T-helper 1 cell treated with Interleukin-12 subunit alpha and Interleukin-12 subunit beta and Interleukin-4 antibody, amounts not matched to agents 30 ng/mL and 1 ng/mL, for 36 hours (primary cell): ENCODE measurements at regions not wholly inside any gene's neighbourhood (a gene's known extent, or its start where the extent isn't known, plus 50 kb on each side); places are given as distances from the start of the nearest gene placed in this dataset.
"Not testable (repeated sequence)": the region's sequence is repeated elsewhere in the genome, so short reads cannot be mapped to it uniquely, and the experiment has no call there.

Source experiments
- intact Hi-C: fragments of 100-400 bp; cut with micrococcal nuclease; formaldehyde crosslinking; loops from one replicate; pipeline ENCODE4 v1.15.1; 2024

DNA sequence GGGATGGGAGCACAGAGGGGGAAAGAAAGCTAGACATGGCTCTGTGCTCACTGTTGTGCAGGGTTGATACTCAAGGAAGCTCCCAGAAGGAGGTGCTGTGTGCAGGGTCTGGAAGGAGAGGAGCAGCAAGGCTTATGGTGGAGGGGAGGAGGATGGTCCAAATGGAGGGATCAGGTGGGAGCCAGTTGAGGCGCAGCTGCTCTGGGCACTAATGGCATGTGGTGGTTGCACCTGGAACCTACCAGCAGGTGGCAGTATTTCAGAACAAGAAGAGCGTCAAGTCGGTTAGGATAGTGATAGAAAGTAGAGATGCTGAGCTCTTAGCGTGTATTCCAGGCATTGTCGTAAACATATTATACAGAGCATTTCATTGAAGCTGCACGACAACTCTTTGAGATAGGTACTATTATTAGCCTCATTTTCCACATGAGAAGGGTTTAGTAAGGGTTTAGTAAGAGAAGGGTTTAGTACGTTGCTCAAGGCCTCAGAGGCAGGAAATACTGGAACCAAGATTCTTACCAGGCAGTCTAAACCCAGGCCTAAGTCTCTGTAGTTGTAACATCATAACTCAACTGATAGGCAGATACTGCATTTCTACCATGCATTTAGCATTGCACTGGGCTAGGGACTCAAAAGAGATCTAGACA lies 223.7 kb downstream of the CYP26B1 start:
- intact Hi-C loops: loop anchor here (1.0 to 2.0 kb wide), 3 partner anchors 227 to 682 kb away; no protein-coding TSS in a partner anchor

DNA sequence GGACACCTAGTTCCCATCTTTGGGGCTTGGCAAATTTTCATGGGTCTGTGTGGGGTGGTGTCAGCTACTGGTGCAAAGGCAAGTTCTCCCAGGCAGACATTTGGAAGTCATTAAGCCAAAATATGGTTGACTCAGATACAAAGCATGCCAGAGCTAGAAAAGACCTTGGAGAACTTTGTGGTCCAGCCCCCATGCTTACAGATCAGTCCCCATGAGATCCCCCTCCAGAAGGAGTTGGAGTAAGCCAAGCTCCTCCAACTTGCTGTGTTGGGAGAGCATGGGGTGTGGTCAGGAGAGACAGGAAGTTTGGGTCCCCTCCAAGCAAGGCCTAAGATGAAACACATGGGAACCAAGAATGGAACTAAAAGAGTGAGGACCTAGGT lies 224.5 kb downstream of the CYP26B1 start:
- intact Hi-C loops: no loop called here

DNA sequence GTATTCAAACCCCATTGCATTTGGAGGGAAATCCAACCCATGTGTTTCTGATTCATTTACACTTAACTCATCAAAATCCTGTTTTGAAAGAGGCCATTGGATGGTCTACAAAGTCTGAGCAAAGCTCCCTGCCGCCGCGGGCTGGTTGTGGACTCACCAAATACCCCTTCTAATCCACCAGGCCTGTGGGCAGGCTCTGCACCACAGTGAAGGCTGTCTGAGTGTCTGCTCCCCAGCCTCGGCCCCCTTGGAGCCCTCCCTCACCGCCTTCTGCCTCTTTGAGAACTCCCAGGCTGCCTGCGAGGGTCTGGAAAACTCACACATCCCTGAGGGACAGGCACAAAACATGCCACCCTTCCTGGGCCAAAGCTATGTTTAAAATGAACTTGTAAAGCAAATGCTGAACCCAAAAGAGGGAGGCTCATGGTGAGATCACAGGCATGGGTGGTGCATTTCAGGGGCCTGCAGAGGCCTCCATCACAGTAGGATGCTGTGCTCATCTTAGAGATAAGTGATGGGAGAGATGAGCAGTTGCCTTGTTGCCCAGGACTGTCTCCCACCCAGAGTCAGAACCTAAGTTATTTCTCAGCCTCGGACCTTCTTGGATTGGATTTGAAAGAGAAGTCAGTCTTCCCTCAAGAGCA lies 225.0 kb downstream of the CYP26B1 start:
- intact Hi-C loops: no loop called here

DNA sequence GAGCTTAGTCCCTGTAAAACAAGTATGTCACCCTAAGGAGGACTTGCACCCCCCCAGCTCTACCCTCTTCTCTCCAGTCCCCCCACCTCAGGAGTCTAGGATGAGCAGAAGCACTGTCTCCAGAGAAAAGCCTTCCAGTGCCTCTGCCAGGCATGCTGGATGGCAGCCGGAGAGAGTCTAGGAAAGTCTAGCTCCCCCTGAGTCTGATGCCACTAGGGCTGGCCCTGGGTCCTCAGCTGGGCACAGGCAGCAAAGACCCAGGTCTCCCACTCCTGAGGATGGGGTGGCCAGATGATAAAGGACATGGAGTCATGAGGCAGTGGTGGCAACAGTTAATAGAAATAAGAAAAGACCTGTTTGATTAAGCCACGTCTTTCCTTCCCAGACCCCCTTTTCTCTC lies 225.6 kb downstream of the CYP26B1 start:
- intact Hi-C loops: no loop called here

DNA sequence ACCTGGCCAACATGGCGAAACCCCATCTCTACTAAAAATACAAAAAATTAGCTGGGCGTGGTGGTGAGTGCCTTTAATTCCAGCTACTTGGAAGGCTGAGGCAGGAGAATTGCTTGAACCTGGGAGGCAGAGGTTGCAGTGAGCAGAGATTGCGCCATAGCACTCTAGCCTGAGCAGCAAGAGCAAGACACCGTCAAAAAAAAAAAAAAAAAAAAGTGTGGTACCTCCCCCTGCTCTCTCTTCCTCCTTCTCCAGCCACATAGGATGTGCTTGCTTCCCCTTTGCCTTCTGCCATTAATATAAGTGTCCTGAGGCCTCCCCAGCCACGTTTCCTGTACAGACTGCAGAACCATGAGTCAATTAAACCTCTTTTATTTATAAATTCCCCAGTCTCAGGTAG lies 226.8 kb downstream of the CYP26B1 start:
- intact Hi-C loops: not testable (repeated sequence)

DNA sequence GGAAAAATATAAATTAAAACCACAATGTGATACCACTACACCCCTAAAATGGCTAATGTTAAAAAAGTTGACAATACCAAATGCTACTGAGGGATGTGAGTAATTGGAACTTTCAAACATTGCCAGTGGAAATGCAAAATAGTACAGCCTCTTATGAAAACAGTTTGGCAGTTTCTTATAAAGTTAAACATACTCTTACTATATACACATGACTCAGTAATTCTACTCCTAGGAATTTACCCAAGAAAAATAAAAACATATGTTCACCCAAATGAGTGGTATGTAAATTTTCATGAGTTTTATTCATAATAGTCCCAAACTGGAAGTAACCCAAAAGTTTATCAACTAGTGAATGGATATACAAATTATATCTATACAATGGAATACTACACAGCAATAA lies 228.0 kb downstream of the CYP26B1 start:
- intact Hi-C loops: no loop called here

DNA sequence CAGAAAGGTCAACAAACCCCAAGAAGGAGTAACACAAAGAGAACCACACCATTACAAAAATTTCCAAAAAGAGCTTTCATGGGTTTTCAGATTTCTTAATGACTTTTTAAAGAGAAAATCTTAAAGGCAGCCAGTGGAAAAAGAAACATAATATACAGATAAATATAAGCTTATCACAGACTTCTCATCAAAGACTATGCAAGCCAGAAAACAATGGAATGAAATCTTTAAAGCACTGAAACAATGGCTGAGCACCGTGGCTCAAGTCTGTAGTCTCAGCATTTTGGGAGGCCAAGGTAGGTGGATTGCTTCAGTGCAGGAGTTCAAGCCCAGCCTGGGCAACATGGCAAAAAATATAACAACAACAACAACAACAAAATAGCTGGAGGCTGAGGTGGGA lies 237.4 kb downstream of the CYP26B1 start:
- intact Hi-C loops: no loop called here

DNA sequence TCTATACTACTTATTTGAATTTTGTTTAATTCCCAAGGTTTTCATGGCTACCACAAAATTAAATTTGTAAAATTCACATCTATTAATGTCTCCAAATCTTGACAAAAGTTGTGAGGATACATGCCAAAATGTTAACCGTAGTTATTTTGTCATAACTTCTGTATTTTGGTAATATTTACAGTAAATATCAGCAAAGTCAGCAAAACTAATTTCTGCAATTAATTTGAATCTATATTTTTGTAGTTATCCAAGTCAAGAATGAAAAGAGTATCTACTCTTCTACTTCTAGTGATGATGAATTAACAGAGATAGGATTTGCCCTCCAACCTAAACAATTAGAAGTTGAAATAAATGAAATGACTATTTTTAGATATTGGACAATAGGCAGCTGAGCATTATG lies 238.9 kb downstream of the CYP26B1 start:
- intact Hi-C loops: no loop called here

DNA sequence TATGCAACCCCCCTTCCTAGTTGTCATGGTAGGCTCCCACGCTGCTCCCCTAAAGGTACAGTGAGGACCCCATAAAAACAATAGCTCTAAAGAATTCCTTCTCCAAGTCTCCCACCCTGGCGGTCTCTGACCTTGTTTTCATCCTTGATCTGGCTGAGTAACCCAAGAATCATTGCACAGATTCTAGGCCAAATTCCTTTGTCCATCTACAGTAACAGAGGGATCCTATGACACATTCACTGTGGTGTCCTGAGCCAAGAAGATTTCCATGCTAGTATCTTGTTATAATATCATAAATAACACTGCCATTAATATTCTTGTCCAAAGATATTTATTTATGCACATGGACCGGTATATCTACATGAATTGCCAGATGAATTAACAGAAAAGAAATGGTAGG lies 240.2 kb downstream of the CYP26B1 start:
- intact Hi-C loops: no loop called here

DNA sequence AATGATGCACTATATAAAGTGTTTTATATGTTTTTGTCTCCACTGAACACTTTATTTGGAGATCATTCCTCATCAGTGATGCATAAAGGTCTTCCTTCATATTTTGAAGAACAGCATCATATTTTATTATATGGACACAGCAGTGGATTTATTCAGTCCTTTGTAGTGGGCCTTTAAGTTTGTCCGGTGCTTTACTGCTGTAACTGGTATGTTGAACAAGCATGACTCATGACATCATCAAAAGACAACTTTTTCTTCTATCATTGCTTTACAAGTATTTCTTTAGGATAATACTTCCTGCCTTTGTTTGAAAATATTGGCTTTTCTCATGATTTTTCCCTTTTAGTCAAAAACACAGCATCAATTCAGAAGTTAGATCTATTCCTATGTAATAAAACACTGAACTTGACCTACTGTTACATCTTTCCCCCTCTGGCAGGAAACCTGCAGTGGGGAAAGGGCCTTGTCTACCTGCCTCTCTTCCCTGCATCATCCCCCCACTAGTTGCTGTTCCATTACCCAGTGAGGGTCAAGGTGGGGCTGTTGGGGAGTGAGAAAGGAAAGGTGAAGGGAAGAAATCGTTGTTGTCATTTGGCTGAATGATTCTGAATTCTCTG lies 241.2 kb downstream of the CYP26B1 start:
- intact Hi-C loops: no loop called here

DNA sequence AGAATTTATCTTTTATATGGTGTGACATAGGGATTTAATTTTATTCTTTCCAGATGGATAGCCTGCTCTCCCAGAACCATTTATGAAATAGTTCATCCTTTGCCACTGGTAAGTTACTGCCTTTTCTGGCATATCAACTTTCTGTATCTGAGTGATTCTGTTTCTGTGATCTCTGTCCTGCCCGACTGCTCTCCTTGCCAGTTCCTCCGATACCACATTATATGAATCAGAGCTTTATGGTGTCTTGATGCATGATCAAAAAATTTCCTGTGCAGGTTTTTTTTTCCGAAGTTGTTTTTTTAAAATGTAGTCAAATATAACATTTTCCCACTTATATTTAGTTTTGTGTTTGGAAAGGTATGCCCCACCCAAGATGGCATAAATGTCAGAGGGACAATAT lies 242.5 kb downstream of the CYP26B1 start:
- intact Hi-C loops: no loop called here

DNA sequence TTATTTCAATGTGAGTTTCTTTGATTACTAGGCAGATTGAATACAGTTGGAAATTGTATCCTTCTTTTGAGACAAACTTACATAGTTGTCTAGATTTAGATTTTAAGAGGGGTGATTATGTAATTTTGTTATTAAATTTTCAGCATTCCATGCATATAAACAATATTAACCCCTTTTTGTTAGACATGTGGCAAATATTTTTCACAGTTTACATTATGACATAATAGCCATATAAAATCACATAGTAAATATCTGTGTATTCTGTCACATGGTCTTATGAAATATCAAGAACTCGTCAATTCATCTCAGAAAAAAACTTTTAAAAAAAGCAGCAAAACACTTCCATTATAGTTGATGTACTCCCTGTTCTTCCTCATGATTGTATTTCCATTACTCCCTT lies 243.8 kb downstream of the CYP26B1 start:
- intact Hi-C loops: no loop called here

DNA sequence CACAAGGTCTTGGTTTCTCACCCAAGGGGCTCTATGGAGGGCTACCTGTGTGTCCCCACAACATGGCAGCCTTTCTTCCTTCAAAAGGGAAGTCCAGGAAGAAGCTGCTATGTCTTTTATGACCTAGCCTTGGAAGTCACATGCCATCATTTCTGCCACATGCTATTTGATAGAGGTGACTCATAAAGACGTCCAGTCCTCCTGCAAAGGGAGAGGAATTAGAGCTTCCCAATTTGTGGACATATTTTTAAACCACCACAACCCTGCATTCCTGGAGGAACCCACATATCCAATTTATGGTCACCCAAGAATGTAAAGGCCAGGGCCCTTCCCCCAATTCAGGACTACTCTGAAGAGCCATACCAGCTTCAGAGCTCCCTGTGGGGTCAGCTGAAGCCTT lies 246.2 kb downstream of the CYP26B1 start:
- intact Hi-C loops: no loop called here

DNA sequence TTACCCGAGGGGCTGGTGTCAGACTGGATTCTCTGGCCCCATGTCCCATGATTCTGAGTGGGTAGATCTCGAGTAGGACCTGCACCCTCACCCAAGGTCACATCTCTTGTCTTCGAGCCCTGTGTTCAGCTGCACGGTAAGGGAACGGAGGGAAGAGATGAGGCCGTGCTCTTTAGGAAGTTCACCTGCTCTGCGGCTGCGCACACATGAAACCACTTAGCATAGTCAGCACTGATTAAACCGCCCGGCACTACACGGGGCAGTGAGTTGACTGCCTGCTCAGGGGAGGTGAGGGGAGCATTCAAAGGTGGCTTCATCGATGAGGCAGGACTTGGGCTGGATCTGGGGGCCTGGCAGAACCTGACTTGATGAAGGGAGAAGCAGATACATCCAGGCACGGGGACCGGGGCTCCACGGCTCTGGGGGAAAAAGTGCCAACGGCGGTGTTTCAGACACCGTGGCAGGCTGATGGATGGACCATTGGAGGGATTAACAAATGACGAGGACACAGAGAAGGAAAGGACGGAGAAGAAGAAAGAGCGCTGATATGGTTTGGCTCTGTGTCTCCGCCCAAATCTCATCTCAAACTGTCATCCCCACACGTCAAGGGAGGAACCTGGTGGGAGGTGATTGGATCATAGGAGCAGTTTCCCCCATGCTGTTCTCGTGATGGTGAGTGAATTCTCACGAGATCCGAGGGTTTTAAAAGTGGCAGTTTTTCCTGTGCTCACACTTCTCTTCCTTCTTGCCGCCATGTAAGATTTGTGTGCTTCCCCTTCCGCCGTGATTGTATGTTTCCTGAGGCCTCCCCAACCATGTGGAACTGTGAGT lies 248.6 kb downstream of the CYP26B1 start:
- intact Hi-C loops: no loop called here

DNA sequence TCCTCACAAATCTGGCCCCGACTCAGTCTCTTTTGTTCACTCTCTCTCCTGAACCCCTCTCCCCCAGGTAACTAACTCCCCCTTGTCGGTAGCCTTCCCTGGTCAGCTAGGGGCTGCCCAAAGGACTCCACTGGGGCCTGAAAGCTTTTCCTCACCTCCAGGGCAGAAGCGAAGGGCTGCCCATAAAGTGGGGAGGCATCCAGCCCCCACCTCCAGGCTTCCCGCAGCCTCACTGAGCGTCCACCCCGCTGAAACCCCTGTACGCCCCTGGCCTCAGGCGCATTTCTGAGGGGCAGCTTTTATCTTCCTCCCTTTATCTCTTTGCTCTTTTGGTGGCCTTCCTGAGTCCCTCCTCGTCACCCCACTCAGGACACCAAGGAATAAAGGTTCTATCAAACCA lies 249.3 kb downstream of the CYP26B1 start:
- intact Hi-C loops: no loop called here

DNA sequence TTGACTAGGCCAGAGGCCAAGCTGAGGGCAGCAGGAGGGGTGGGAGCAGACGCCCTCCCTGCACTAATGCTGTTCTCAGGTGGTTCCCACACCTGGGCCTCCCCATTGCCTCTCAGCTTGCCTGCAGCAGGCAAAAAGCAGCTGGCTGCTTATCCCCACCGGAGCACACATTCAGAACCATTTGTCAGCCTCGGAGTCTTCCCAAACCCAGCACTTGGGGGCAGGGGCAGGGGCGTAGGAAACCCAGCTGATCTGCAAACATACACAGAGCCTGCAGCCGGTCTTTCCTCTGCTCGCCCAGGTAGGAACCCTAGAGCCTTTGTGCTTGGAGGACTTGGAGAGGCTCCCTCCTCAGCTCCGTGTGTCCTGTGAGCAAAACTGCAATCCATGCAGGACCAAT lies 249.8 kb downstream of the CYP26B1 start:
- intact Hi-C loops: no loop called here

DNA sequence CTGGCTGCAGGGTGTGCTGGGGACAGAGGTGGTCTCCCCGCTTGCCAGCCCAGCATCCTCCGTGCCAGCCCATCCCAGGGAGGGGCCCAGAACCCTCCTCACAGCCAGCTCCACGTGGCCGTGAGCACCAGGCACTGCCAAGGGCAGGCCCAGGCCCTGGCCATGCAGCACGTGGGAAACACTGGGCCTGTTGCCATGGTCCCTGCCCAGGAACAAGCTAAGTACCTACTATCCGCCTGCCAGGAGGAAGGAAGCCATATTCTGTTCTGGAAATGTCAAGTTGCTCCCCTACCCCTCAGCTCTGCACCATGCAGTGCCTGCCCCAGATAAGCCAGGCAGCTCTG lies 250.6 kb downstream of the CYP26B1 start:
- intact Hi-C loops: no loop called here

DNA sequence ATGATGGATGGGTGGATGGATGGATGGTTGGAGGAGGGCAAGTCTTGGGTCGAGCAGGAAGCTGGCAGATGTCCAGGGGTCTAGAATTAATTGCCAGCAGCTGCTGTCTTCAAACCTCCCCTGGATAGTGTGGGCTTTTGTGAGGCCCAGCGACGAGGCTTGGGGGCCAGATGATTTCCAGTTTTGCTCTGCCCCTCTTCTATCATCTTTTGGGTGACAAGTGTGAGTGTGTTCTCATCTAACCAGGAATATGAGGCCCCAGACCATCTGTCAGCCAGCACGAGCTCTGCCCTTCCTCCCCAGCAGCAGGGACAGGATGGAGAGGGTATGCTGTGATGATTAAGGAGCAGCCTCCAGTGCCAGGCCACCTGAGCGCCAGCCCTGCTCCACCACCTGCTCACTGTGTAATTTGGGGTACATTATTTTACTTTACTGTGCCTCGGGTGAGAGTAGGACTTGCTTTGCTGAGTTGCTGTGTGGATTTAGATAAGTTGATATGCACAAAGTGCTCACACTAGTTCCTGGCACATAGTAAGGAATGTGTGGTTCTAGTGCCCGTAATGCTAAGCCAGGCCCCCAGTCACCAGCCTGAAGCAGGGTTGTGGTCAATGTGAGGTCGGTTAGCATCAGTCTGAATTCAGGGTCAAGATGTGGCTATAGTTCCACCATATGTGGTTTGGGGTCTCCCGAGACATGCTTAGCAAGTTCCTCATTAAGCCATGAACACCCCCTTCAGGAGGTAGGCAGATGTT lies 251.1 kb downstream of the CYP26B1 start:
- intact Hi-C loops: no loop called here

DNA sequence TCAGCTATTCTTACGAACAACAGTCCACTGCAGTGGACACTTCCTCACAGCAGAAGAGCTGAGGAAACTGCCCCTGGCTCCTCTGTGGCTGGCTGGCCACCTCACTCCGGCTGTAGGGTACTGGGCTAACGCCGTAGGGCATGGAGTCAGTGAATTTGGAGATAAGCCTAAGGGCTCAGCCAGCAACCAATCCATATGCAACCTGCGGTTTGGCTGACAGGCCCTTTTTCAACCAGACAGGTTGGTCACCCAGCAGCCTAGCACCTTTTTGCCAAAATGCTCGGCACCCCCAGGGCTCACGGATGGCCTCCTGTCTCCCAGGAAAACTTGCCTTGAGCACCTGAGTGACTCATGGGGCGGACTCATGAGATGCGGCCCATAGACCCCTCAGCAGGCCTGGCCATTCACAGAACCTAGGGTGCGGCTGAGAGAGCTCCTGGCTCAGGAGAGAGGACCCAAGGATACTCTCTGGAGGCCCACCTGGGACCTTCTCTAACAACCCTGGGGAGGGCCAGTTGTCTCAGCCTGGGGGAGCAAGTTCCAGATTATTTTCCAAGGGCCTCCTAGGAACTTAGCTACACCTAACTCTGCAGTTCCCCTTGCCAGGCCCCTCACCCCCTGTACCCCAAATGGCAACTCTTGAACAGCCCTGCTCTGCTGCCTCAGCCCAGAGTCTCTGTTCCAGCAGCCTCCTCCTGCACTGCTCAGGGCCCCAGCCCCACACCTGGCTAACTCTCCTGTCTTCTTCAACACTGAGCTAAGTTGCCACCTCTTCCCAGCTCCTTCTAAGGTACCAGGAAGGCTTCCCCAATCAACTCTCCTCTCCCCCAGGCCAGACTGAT lies 252.1 kb downstream of the CYP26B1 start:
- intact Hi-C loops: no loop called here

DNA sequence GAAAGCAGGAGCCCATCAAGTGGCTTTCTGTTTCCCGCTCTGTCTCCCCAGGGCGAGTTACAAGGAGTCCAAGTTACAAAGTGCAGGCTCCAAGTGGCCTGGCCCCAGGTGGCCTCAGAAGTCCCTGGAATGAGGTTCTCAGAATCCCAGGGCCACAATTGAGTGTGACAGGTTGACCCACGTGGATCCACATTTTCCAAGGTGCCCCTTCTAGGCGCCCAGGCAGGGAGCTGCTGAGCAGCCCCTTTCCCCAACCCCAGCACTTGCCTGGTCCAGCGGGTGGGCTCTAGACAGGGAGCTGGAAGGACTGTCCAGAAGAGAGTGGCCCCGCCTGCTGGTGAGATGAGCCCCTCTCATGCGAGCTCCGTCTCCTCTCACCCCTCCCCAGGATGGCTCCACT lies 253.4 kb downstream of the CYP26B1 start:
- intact Hi-C loops: no loop called here

DNA sequence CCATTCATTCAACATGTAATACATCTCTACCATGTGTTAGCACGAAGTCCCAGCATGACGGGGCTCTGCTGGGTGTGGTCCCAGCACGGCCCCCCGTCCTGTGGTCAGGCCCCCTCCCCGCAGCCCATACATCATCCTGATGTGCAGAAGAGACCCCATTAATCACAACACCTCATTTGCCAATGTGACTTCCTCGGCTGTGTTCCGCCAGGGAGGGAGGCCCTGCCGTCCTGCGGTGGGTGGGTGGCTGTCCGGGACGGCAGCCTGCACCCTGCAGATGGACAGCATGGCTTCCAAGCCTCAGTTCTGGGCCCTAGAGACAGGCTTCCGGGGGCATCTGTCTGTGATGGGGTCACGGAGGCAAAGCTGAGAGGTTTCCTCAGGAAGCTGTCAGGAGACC lies 254.0 kb downstream of the CYP26B1 start:
- intact Hi-C loops: no loop called here
